ENCODE measurements at regions not wholly inside any gene's neighbourhood (a gene's known extent, or its start where the extent isn't known, plus 50 kb on each side); places are given as distances from the start of the nearest gene placed in this dataset.

- no peaks in the 10 kb centered on the region for H3K4me1 Mint-ChIP-seq (ENCODE audit: low read depth in 2 of 2)
- DNase-seq (ENCODE audit: low spot score) (no peak), ATAC-seq (no peak)
- no peaks in the 10 kb centered on the region for H3K36me3 Mint-ChIP-seq
- no peaks in the 10 kb centered on the region for H3K9me3 Mint-ChIP-seq
- no peak overlapping the region for H3K4me3 Mint-ChIP-seq
- no peak overlapping the region for H3K27ac Mint-ChIP-seq
- peaks cover 13 to 54% of the 10 kb centered on the region in 2 donors for H3K27me3 Mint-ChIP-seq
Observed at GRCh38 chr10:117601716-117602115, 59.2 kb downstream of the EMX2 start.

- no peak for DNase-seq (ENCODE audit: low spot score)
- ATAC-seq = no peak
- H3K4me3 Mint-ChIP-seq = no peak overlapping the region
- H3K36me3 Mint-ChIP-seq = no peaks in the 10 kb centered on the region
- H3K9me3 Mint-ChIP-seq = no peaks in the 10 kb centered on the region
- H3K27me3 Mint-ChIP-seq = peaks cover 16 to 49% of the 10 kb centered on the region in 2 donors
- no peaks in the 10 kb centered on the region for H3K4me1 Mint-ChIP-seq (ENCODE audit: low read depth in 2 of 2)
- no peak overlapping the region for H3K27ac Mint-ChIP-seq
Observed at GRCh38 chr10:117603081-117603480, 60.5 kb downstream of the EMX2 start.

DNA sequence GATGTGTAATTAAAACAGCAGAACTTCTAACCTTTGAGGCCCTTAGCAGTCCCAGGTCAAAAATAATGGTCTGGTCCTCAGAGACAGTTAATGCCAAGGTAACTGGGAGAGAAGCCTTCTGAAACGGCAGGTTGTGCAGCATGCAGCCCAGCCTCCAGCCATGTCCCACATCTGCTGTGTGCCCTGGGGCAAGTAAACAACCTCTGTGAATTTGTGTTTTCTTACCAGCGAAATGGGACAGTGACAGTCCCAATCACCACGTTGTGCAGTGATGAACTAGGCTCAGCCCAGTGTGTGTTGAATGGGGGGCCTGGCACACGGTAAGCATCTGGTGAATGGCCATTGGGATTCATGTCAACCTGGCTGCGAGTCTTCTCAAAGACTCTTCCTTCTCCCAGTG is 61.2 kb downstream of the EMX2 start:
- DNase-seq (ENCODE audit: low spot score) (no peak), ATAC-seq (no peak)
- no peaks in the 10 kb centered on the region for H3K4me1 Mint-ChIP-seq (ENCODE audit: low read depth in 2 of 2)
- no peak overlapping the region for H3K27ac Mint-ChIP-seq
- H3K27me3 Mint-ChIP-seq = peaks cover 16 to 47% of the 10 kb centered on the region in 2 donors
- no peaks in the 10 kb centered on the region for H3K9me3 Mint-ChIP-seq
- no peak overlapping the region for H3K4me3 Mint-ChIP-seq
- no peaks in the 10 kb centered on the region for H3K36me3 Mint-ChIP-seq

DNA sequence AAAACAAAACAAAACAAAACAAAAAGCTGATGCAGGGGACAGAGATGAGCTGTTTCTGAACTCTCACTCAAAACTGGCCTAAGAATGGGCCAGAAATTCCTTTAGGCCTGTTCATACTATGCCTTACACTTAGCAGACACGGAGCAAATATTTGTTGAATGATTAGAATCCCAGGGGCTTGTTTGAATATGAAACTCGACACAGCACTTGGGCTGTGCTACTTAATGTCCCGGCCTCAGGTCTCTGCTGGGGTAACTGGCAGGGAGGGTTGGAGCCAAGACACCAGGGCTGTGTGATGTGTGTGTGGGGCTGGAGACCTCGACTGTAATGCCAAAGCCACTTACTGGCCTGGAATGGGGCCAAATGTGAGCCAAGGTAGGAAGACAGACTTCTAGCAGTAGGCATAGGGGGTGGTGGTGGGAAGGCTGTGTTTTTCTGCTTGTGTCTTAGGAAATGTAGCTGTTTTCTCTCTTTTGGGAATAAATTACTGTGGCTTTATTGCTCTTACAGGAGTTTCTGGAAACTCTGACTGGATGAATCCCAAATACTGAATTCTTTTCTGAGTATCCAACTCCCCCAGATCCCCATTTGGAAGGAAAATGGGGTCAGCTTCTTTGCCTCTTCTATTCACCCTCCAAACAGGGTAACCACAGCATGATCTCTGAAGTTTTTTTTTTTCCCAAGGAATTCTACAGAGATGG is 66.7 kb downstream of the EMX2 start:
- no peaks in the 10 kb centered on the region for H3K36me3 Mint-ChIP-seq
- H3K9me3 Mint-ChIP-seq = no peaks in the 10 kb centered on the region
- H3K4me1 Mint-ChIP-seq (ENCODE audit: low read depth in 2 of 2) = no peaks in the 10 kb centered on the region
- no peak overlapping the region for H3K4me3 Mint-ChIP-seq
- no peak overlapping the region for H3K27ac Mint-ChIP-seq
- no peak for ATAC-seq
- no peak for DNase-seq (ENCODE audit: low spot score)
- H3K27me3 Mint-ChIP-seq = peaks cover 15 to 50% of the 10 kb centered on the region in 2 donors

DNA sequence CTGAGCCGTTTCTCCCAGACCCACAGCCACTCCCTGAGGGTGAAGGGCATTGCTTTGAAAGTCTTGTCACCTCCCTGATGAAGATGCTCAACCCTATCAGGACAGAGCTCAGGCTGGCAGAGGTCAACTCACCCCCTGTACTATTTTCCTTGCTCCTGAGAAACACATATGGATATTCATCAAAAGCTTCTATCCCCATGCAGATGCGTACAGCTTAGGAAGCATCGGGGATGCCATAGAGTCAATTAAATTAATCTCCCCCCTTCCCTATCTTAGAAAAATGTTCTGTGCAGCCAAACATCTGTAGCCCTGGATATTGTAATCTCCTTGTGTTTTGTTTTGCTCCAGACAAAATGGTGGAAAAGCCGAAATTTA is 67.2 kb downstream of the EMX2 start:
- Mint-ChIP-seq H3K36me3 (no peaks in the 10 kb centered on the region), H3K4me1 (ENCODE audit: low read depth in 2 of 2) (no peaks in the 10 kb centered on the region), H3K27me3 (peaks cover 15 to 49% of the 10 kb centered on the region in 2 donors), H3K27ac (no peak overlapping the region), H3K9me3 (no peaks in the 10 kb centered on the region), H3K4me3 (no peak overlapping the region)
- no peak for ATAC-seq
- no peak for DNase-seq (ENCODE audit: low spot score)

- DNase-seq (ENCODE audit: low spot score) = no peak
- Mint-ChIP-seq H3K36me3 (no peaks in the 10 kb centered on the region), H3K4me1 (ENCODE audit: low read depth in 2 of 2) (no peaks in the 10 kb centered on the region), H3K27me3 (peaks cover 15 to 44% of the 10 kb centered on the region in 2 donors), H3K4me3 (no peak overlapping the region), H3K27ac (no peak overlapping the region), H3K9me3 (no peaks in the 10 kb centered on the region)
- ATAC-seq = no peak
Observed at GRCh38 chr10:117610321-117610720, 67.8 kb downstream of the EMX2 start.

GRCh38 chr10:117612113-117612512 is 69.6 kb downstream of the EMX2 start:
- Mint-ChIP-seq H3K27ac (no peak overlapping the region), H3K9me3 (peaks cover 6% of the 10 kb centered on the region), H3K27me3 (peaks cover 21 to 51% of the 10 kb centered on the region in 2 donors), H3K36me3 (no peaks in the 10 kb centered on the region), H3K4me1 (ENCODE audit: low read depth in 2 of 2) (no peaks in the 10 kb centered on the region), H3K4me3 (no peak overlapping the region)
- no peak for DNase-seq (ENCODE audit: low spot score)
- no peak for ATAC-seq

DNA sequence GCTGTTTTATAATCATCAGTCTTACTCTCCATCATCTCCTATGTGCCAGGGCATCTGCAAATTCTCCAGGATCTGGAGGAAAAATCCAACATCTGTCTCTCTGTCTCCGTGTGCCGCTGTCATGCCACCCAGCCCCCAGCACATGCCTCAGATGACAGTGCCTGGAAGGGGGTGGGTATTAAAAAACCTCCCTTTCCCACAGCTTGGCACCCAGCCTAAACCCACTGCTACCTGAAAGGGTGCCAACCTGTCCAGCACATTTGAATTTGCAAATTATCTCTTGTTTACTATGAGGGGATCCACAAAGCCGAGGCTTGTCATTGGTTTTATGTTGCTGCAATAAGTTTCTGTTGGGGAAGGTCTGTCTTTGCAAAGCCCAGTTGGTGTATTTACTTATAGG is 73.1 kb downstream of the EMX2 start:
- DNase-seq (ENCODE audit: low spot score) (no peak), ATAC-seq (no peak)
- H3K4me1 Mint-ChIP-seq (ENCODE audit: low read depth in 2 of 2) = peaks cover 0 to 3% of the 10 kb centered on the region in 2 donors
- peaks cover 24 to 62% of the 10 kb centered on the region in 2 donors for H3K27me3 Mint-ChIP-seq
- no peak overlapping the region for H3K27ac Mint-ChIP-seq
- no peak overlapping the region for H3K4me3 Mint-ChIP-seq
- peaks cover 6% of the 10 kb centered on the region for H3K9me3 Mint-ChIP-seq
- no peaks in the 10 kb centered on the region for H3K36me3 Mint-ChIP-seq

DNA sequence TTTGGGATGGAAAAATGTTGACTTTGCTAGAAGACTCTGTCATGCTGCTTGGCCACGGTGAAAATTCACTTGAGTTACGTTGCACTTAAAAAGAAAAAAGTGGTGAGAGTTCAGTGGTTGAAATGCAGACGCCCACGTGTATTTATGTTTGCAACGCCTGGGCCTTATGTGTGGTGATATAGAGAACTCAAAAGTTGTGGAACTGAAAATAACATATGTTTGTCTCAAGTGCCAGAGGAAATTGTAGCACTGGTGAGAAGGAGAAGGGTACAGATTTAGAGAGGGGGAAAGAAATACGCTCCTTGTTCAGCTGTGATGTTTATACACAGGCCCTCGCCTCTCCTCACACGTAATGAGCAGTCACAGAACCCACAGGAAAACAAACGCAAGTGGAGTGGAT is 73.6 kb downstream of the EMX2 start:
- ATAC-seq (no peak), DNase-seq (ENCODE audit: low spot score) (no peak)
- Mint-ChIP-seq H3K36me3 (no peaks in the 10 kb centered on the region), H3K9me3 (peaks cover 6% of the 10 kb centered on the region), H3K4me3 (no peak overlapping the region), H3K27ac (no peak overlapping the region), H3K27me3 (peaks cover 24 to 66% of the 10 kb centered on the region in 2 donors), H3K4me1 (ENCODE audit: low read depth in 2 of 2) (peaks cover 0 to 3% of the 10 kb centered on the region in 2 donors)

- Mint-ChIP-seq H3K36me3 (no peaks in the 10 kb centered on the region), H3K9me3 (peaks cover 6% of the 10 kb centered on the region), H3K4me1 (ENCODE audit: low read depth in 2 of 2) (peaks cover 0 to 3% of the 10 kb centered on the region in 2 donors), H3K27me3 (peaks cover 32 to 67% of the 10 kb centered on the region in 2 donors), H3K4me3 (no peak overlapping the region), H3K27ac (no peak overlapping the region)
- DNase-seq (ENCODE audit: low spot score) (no peak), ATAC-seq (no peak)
Observed at GRCh38 chr10:117617086-117617485, 74.5 kb downstream of the EMX2 start.

DNA sequence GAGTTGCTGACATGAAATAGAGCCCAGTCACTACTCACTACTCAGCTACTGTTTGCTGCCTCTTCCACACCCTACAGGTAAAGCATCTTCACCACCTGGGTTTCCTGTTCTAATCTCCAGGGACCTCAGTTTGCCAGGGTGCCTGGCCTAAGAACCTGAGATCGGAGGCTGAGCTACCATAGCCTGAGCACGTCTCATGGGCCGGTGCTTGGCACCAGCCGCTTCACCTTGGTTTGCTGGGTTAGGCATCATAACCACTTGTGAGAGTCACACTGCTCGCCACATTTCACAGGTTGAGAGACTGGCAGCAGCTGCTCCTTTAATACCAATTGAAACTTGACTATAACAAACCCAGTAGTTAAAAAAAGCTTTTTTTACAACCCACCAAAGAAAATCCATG is 75.1 kb downstream of the EMX2 start:
- H3K36me3 Mint-ChIP-seq = no peaks in the 10 kb centered on the region
- peaks cover 6% of the 10 kb centered on the region for H3K9me3 Mint-ChIP-seq
- H3K4me3 Mint-ChIP-seq = no peak overlapping the region
- ATAC-seq (no peak), DNase-seq (ENCODE audit: low spot score) (no peak)
- peaks cover 0 to 3% of the 10 kb centered on the region in 2 donors for H3K4me1 Mint-ChIP-seq (ENCODE audit: low read depth in 2 of 2)
- H3K27me3 Mint-ChIP-seq = peaks cover 32 to 67% of the 10 kb centered on the region in 2 donors
- no peak overlapping the region for H3K27ac Mint-ChIP-seq

DNA sequence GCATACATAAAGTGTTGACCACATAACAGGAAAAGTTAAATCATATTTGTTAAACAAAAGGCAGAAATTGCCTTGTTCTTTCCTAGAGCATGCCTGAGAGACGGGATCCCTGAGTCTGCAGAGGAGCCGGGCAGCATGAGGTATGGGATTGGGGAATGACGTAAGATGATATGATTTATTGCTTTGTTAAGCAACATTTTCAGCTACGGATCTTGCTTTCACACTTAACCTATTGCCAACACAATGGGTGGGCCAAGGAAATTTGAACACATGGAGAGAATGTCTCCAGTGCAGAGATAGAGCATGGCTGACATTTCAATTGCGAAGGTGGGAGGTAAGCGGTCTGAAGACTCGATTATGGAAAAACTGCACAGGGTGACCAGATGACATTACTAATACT is 76.7 kb downstream of the EMX2 start:
- Mint-ChIP-seq H3K27ac (no peak overlapping the region), H3K9me3 (peaks cover 6% of the 10 kb centered on the region), H3K4me1 (ENCODE audit: low read depth in 2 of 2) (peaks cover 0 to 3% of the 10 kb centered on the region in 2 donors), H3K36me3 (no peaks in the 10 kb centered on the region), H3K27me3 (peaks cover 29 to 56% of the 10 kb centered on the region in 2 donors), H3K4me3 (no peak overlapping the region)
- DNase-seq (ENCODE audit: low spot score) (no peak), ATAC-seq (no peak)

- Mint-ChIP-seq H3K27ac (no peak overlapping the region), H3K9me3 (peaks cover 6% of the 10 kb centered on the region), H3K4me1 (ENCODE audit: low read depth in 2 of 2) (peaks cover 0 to 3% of the 10 kb centered on the region in 2 donors), H3K27me3 (peaks cover 26 to 51% of the 10 kb centered on the region in 2 donors), H3K4me3 (no peak overlapping the region), H3K36me3 (no peaks in the 10 kb centered on the region)
- DNase-seq (ENCODE audit: low spot score) (no peak), ATAC-seq (peak in 1 of 2 donors; percentile 3)
Observed at GRCh38 chr10:117619707-117620405, 77.3 kb downstream of the EMX2 start.

DNA sequence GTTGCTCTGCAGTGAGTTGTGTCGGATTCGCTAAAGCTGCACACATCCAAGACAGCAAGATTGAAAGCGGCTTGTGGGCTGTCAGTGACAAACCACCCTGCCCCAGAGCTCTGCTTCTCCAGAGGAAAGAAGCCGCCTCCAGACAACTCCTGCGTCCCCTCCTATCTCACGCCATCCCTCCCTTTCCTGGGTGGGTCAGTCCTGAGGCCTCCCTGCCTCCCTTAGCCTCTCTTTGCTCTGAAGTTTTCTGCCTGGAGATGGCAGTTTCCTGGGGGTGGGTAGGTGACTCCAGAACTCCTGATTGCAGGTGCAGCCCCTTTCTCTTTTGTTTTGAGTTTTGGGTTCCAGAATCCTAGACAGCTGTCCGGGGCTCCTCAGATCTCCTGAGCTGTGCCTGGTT is 78.7 kb downstream of the EMX2 start:
- Mint-ChIP-seq H3K27ac (no peak overlapping the region), H3K27me3 (peaks cover 22 to 54% of the 10 kb centered on the region in 2 donors), H3K9me3 (peaks cover 1% of the 10 kb centered on the region), H3K36me3 (no peaks in the 10 kb centered on the region), H3K4me3 (no peak overlapping the region), H3K4me1 (ENCODE audit: low read depth in 2 of 2) (peaks cover 0 to 3% of the 10 kb centered on the region in 2 donors)
- DNase-seq (ENCODE audit: low spot score) = no peak
- no peak for ATAC-seq

Measured in natural killer cell treated with Interleukin-12 subunit alpha and Interleukin-12 subunit beta and Interleukin-15 and Interleukin-18, amount 100 ng/mL, for 72 hours (primary cell).